C4-2B (cell line): ENCODE measurements at regions not wholly inside any gene's neighbourhood (a gene's known extent, or its start where the extent isn't known, plus 50 kb on each side); places are given as distances from the start of the nearest gene placed in this dataset.

Experiments
- ZFX ChIP-seq: fragments of 450-650 bp; IDR thresholded peaks from 2 replicates; pipeline ENCODE4 v1.6.1; 2017
- TF ChIP-seq, protein P1 (sequence below): fragments of 450-650 bp; conservative IDR thresholded peaks from 2 replicates; pipeline ENCODE4 v1.5.1; 2017; ENCODE audit warnings: mild to moderate bottlenecking

DNA sequence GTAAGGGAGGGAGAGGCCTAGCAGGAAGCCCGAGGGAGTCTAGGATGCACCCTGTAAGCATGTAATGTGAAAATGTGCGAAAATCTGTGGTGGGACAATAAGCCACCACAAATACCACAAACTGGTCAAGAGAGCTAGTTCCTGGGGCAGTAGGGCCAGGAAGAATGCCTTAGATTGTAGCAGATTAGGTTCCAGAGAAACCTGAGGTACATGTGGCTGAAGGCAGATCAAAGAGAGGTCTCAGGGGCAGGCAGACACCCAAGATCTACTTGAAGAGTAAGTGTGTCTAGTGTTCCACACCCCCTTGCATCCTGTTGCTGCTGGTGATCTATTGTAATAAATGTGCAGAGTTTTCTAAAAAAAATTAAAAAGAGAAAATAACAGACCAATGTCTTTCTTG lies 1677.3 kb upstream of the CDH6 start:
- TF ChIP-seq, protein P1, sequence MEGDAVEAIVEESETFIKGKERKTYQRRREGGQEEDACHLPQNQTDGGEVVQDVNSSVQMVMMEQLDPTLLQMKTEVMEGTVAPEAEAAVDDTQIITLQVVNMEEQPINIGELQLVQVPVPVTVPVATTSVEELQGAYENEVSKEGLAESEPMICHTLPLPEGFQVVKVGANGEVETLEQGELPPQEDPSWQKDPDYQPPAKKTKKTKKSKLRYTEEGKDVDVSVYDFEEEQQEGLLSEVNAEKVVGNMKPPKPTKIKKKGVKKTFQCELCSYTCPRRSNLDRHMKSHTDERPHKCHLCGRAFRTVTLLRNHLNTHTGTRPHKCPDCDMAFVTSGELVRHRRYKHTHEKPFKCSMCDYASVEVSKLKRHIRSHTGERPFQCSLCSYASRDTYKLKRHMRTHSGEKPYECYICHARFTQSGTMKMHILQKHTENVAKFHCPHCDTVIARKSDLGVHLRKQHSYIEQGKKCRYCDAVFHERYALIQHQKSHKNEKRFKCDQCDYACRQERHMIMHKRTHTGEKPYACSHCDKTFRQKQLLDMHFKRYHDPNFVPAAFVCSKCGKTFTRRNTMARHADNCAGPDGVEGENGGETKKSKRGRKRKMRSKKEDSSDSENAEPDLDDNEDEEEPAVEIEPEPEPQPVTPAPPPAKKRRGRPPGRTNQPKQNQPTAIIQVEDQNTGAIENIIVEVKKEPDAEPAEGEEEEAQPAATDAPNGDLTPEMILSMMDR, result no peak
- TF ChIP-seq ZFX, result no peak
